ENCODE measurements at regions not wholly inside any gene's neighbourhood (a gene's known extent, or its start where the extent isn't known, plus 50 kb on each side); places are given as distances from the start of the nearest gene placed in this dataset.

DNA sequence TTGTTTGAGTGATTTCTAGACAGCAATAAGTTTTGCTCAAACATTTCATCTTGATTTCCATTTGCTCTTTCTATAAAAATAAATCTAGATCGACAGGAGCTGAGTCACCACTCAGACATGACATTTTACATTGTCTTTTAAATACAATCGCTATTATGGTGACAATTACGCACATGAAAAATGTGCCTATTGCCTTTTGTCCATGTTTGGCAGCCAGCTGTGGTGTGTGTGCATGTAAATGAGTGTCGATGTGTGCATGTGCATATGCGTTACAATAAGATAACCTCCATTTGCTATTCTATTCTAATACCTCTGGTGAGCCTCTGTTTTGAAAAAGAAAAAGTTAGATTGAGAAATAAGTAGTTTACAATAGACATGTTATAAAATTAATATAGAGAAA lies 89.7 kb upstream of the GRM7 start:
- no peak for DNase-seq (ENCODE audit: extremely low read depth, low read depth)

DNA sequence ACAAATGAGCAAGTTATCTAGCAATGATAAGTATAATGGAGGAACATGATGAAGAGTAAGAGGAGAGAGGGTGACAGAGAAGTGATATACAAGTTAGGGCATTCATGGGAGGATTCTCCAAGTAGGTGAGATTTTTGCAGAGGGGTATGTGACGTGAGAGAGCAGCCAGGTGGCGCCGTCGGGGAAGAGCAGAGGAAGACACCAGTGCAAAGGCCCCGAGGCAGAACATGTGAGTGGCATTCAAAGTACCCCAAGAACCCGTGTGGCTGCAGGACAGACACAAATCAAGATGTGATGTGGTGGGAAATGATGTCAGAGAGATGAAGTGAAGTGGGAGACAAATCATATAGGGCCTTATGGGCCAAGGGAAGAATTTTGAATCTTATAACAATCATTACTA lies 81.8 kb upstream of the GRM7 start:
- DNase-seq (ENCODE audit: extremely low read depth, low read depth): no peak

DNA sequence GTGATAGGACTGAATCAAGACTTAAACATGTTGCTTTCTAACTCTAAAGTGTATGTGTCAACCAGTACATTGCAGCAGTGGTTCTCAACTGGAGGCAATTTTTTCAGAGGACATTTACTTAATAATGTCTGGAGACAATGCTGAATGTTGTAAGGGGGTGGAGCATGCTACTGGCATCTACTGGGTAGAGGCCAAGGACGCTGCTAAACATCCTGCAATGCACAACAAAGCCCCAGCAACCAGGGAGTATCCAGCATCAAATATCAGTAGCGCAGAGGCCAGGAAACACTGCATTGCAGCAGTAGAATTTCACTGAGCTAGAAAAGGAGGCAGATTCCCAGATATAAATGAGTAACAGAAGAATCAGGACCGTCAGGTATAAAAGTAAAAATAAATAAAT lies 79.8 kb upstream of the GRM7 start:
- DNase-seq (ENCODE audit: extremely low read depth, low read depth): no peak

DNA sequence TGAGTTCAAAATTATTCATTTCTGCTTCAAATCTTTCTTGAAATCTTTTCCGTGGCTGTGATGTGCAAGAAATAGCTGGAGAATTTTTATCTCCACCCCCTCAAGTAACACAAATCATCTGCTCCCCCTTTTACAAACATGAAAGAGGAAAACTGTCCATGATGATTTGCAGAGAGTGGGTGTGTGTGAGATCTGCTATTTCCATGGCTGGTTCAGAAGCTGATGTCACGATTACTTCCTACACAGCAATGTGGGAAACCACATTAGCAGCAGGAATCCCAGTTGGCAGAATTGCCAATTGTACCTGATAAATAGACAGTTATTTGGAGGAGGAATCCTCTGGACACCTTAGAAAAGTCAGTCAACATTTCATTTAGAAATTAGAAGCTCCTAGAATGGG lies 75.2 kb upstream of the GRM7 start:
- no peak for DNase-seq (ENCODE audit: extremely low read depth, low read depth)

DNA sequence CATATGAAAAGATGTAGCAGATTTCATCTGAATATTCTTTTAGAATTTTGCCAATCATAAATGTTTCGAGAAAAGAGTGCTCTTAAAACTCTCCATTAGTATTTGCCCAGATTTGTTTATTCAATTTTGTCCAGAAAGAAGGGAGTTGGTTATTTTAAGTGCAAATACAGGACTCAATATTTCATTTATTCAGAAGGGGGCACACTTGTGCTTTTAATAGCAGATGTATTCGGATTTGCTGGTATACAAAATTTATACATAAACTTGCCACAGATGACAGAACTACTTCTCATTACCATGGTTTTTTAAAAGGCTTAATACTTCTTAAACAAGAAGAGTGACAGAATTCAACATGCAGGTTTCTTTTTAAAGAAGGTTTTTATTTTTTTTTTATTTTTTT lies 69.8 kb upstream of the GRM7 start:
- no peak for DNase-seq (ENCODE audit: extremely low read depth, low read depth)

DNA sequence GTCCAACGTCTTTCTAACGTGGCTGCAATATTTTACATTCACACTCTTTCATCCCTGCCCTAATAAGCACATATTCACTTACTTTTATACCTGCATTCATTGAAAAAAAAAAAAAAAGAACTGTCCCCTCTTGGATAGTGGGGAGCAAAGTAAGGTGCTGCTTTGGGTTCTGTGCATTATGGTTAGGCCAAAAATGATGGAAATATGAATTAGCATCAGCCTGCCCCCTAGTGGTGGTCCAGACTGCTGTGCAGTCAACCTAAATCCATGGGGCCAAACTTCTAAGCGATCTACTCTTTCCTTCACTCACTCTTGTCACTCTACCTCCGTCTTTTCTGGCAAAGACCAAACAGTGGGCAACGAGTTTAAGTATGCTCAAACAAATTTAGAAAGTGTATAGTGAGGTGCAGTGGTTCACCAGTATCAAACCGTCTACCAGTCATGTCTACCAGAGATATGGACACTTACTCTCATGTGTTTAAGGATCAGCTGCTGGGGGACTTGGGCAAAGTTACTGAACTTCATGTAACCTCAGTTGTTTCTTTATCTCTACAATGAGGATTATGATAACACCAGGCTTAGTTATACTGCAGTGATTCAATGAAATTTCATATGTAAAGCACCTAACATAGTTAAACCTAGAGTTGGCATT lies 61.5 kb upstream of the GRM7 start:
- peak; percentile 4 for DNase-seq (ENCODE audit: extremely low read depth, low read depth)

DNA sequence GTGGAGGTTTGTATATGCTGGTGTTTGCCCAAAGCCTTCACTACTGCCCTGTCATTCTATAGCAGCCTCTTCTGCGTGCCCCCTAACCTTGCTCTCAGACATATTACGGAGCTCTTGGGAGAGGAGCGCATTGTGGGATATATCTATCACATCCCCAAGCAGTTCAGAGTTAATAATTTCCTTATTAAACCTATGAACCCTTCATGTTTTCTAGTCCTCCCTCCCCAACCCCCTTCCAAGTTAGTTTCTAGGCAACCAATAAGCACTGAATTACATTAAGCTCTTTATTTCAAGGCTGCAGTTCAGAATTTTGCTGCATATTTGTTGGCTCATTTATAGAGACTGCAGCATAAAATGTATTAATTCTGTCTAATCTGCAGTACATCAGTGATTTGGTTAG lies 57.3 kb upstream of the GRM7 start:
- no peak for DNase-seq (ENCODE audit: extremely low read depth, low read depth)

DNA sequence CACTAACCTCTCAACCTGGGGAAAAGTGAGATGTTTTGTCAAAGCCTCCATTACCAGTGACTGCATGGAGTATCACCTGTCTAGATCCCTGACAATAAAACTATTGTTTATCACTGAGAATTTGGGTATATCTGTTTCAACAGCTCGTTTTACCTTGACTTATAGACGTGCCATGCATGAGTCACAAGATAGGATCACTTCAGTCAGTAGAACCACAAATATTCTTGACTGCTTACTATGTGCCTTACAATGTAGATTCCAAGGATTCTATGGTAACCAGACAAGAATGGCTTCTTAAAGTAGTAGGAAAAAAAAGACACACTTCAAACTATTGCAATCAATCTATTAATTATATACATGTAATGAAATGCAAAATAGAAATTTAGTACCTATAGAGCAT lies 55.7 kb upstream of the GRM7 start:
- no peak for DNase-seq (ENCODE audit: extremely low read depth, low read depth)

DNA sequence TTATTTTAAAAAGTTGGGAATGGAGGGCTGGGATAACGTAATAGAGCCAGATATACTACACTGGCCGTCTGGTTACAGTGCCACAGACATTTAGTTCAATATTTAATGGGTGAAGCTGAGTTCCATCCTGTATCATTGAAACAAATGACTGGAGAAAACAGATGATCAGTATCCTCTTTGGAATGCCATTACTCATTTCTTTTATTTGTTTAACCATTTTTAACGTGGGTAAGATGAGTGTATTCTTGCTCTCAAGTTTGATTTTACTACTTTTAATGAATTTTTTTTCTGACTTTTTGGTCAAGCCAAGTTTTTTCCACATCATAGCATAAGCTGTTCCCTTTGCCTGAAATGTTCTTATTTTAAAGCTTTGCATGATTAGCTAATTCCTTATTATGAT lies 53.9 kb upstream of the GRM7 start:
- no peak for DNase-seq (ENCODE audit: extremely low read depth, low read depth)

DNA sequence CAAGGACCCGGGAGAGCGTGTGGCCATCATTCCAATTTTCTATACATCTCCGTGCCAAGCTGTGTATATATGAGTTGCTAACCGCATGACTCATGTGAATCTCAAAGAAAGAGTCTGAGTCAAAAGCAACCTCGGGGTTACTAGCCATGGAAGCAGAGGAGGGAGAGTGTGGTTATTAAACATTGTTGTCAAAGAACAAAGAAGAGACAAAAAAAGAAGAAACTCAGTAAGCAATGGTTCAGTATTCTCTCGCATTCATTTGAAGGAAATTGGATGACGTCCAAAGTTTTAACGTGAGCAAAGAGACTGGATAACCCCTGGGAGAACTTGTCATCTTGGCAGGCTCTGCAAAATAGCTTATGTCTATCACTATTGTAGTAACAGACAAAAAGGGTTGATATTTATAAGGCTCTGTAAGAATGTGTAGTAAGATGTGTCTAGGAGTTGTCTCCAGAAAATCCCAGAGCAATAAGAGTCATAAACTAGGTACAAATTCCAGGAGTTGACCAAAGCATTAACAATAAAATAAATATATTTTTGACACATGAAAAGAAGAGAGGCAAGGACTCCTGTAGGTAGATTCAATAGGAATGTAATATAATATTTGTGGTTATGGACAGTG lies 52.8 kb upstream of the GRM7 start:
- no peak for DNase-seq (ENCODE audit: extremely low read depth, low read depth)

DNA sequence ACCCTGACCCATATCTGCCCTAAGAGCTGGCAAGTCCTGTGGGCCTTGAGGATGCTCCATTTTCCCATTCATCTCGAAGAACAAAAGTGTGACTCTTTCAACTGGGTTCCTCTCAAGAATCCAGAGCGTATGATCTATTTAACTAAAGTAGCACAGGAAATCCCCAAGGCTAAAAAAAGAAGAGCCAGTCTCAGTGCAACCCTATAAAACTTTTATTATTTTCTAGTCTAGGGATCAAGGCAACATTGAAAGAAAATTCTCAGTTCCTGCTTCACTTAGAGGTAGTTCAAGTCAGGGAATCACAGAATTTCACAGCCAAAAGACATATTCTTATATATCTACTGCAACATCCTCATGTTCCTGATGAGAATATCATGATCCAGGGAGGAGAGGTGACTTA lies 51.6 kb upstream of the GRM7 start:
- DNase-seq (ENCODE audit: extremely low read depth, low read depth): no peak

All from NCI-H460 (cell line).